ENCODE measurements at regions not wholly inside any gene's neighbourhood (a gene's known extent, or its start where the extent isn't known, plus 50 kb on each side); places are given as distances from the start of the nearest gene placed in this dataset.

GRCh38 chr6:228881-229651, 63.2 kb upstream of the DUSP22 start:
- H3K27me3 Mint-ChIP-seq (ENCODE audit: insufficient read depth, unreplicated experiment) = no peaks in the 10 kb centered on the region
- no peak for TF ChIP-seq CTCF (IDR thresholded peaks at IDR 0.05; ENCODE audit: unreplicated experiment)
- ChIA-PET POLR2A (no interaction called here), CTCF (no interaction called here)
- no peaks in the 10 kb centered on the region for H3K36me3 Mint-ChIP-seq (ENCODE audit: insufficient read depth, unreplicated experiment)
- DNase-seq (ENCODE audit: unreplicated experiment) = no peak
- H3K27ac Mint-ChIP-seq (ENCODE audit: low read depth, unreplicated experiment) = no peak overlapping the region
- no peaks in the 10 kb centered on the region for H3K9me3 Mint-ChIP-seq (ENCODE audit: unreplicated experiment)
- intact Hi-C loops (cut with micrococcal nuclease) = no loop called here
- peaks cover 16% of the 10 kb centered on the region for H3K4me1 Mint-ChIP-seq (ENCODE audit: insufficient read depth, unreplicated experiment)
- no peak overlapping the region for H3K4me3 Mint-ChIP-seq (ENCODE audit: unreplicated experiment)
- no TSS peak for BruUV-seq (replicated peaks)

- ChIA-PET POLR2A (no interaction called here), CTCF (no interaction called here)
Observed at GRCh38 chr6:231779-232178, 60.5 kb upstream of the DUSP22 start.

GRCh38 chr6:232982-233640, 59.2 kb upstream of the DUSP22 start:
- POLR2A ChIA-PET = no interaction called here
- no peak for TF ChIP-seq CTCF (IDR thresholded peaks at IDR 0.05; ENCODE audit: unreplicated experiment)
- Mint-ChIP-seq H3K4me3 (ENCODE audit: unreplicated experiment) (no peak overlapping the region), H3K27ac (ENCODE audit: low read depth, unreplicated experiment) (no peak overlapping the region), H3K9me3 (ENCODE audit: unreplicated experiment) (no peaks in the 10 kb centered on the region), H3K27me3 (ENCODE audit: insufficient read depth, unreplicated experiment) (no peaks in the 10 kb centered on the region), H3K36me3 (ENCODE audit: insufficient read depth, unreplicated experiment) (no peaks in the 10 kb centered on the region), H3K4me1 (ENCODE audit: insufficient read depth, unreplicated experiment) (peaks cover 10% of the 10 kb centered on the region)
- BruUV-seq (replicated peaks) = no TSS peak
- DNase-seq (ENCODE audit: unreplicated experiment) = no peak
- intact Hi-C loops (cut with micrococcal nuclease) = no loop called here
- CTCF ChIA-PET = interaction anchor here (1.0 kb wide), 1 partner anchor 10 kb away, joined by 5 read pairs; no protein-coding TSS in a partner anchor

More at GRCh38 chr6:231779-232178, 60.5 kb upstream of the DUSP22 start:
- Mint-ChIP-seq H3K9me3 (ENCODE audit: unreplicated experiment) (no peaks in the 10 kb centered on the region), H3K36me3 (ENCODE audit: insufficient read depth, unreplicated experiment) (no peaks in the 10 kb centered on the region), H3K4me1 (ENCODE audit: insufficient read depth, unreplicated experiment) (peaks cover 10% of the 10 kb centered on the region), H3K4me3 (ENCODE audit: unreplicated experiment) (no peak overlapping the region), H3K27ac (ENCODE audit: low read depth, unreplicated experiment) (no peak overlapping the region), H3K27me3 (ENCODE audit: insufficient read depth, unreplicated experiment) (no peaks in the 10 kb centered on the region)
- no TSS peak for BruUV-seq (replicated peaks)
- no peak for TF ChIP-seq CTCF (IDR thresholded peaks at IDR 0.05; ENCODE audit: unreplicated experiment)
- intact Hi-C loops (cut with micrococcal nuclease) = no loop called here
- no peak for DNase-seq (ENCODE audit: unreplicated experiment)

GRCh38 chr6:234706-235372, 57.4 kb upstream of the DUSP22 start:
- Mint-ChIP-seq H3K9me3 (ENCODE audit: unreplicated experiment) (no peaks in the 10 kb centered on the region), H3K4me1 (ENCODE audit: insufficient read depth, unreplicated experiment) (peaks cover 10% of the 10 kb centered on the region), H3K36me3 (ENCODE audit: insufficient read depth, unreplicated experiment) (no peaks in the 10 kb centered on the region), H3K4me3 (ENCODE audit: unreplicated experiment) (no peak overlapping the region), H3K27ac (ENCODE audit: low read depth, unreplicated experiment) (no peak overlapping the region), H3K27me3 (ENCODE audit: insufficient read depth, unreplicated experiment) (no peaks in the 10 kb centered on the region)
- DNase-seq (ENCODE audit: unreplicated experiment) = no peak
- BruUV-seq (replicated peaks) = no TSS peak
- ChIA-PET POLR2A (interaction anchor here (1.5 kb wide), 1 partner anchor 13 kb away, joined by 4 read pairs; no protein-coding TSS in a partner anchor), CTCF (interaction anchor here (0.6 kb wide), 1 partner anchor 11 kb away, joined by 3 read pairs; no protein-coding TSS in a partner anchor)
- no peak for TF ChIP-seq CTCF (IDR thresholded peaks at IDR 0.05; ENCODE audit: unreplicated experiment)
- intact Hi-C loops (cut with micrococcal nuclease) = no loop called here

Data from MCF 10A (cell line).